Hepatocyte (in vitro differentiated cells): ENCODE measurements at regions not wholly inside any gene's neighbourhood (a gene's known extent, or its start where the extent isn't known, plus 50 kb on each side); places are given as distances from the start of the nearest gene placed in this dataset.

Source experiments
- DNase-seq: peaks from one replicate; pipeline ENCODE4 v3.0.0-alpha.2; 2016; ENCODE audit warnings: low spot score
- H2AFZ ChIP-seq: fragments of 200-600 bp; sonication (generic); 2 replicates; pipeline ENCODE4 v1.6.0; 2016; ENCODE audit warnings: antibody characterized with exemption, mild to moderate bottlenecking
- H3K27ac ChIP-seq: fragments of 200-600 bp; sonication (generic); 2 replicates; pipeline ENCODE4 v1.5.1; 2016; ENCODE audit warnings: mild to moderate bottlenecking
- H3K27me3 ChIP-seq: fragments of 200-600 bp; sonication (generic); 2 replicates; pipeline ENCODE4 v1.6.1; 2016
- H3K36me3 ChIP-seq: fragments of 200-600 bp; sonication (generic); replicated peaks from 2 replicates; pipeline ENCODE4 v1.5.1; 2016; ENCODE audit warnings: low read depth; ENCODE audit not compliant: insufficient read depth
- H3K4me1 ChIP-seq: fragments of 200-600 bp; sonication (generic); 2 replicates; pipeline ENCODE4 v1.5.1; 2016; ENCODE audit warnings: mild to moderate bottlenecking, moderate library complexity; ENCODE audit not compliant: insufficient read depth
- H3K4me2 ChIP-seq: fragments of 200-600 bp; sonication (generic); 2 replicates; pipeline ENCODE4 v1.6.0; 2016
- H3K4me3 ChIP-seq: fragments of 200-600 bp; sonication (generic); 2 replicates; pipeline ENCODE4 v1.5.1; 2016; ENCODE audit warnings: mild to moderate bottlenecking
- H3K79me2 ChIP-seq: fragments of 200-600 bp; sonication (generic); 2 replicates; pipeline ENCODE4 v1.6.0; 2017; ENCODE audit warnings: mild to moderate bottlenecking
- H3K9me2 ChIP-seq: fragments of 200-600 bp; sonication (generic); replicated peaks from 2 replicates; pipeline ENCODE4 v1.6.0; 2017; ENCODE audit warnings: mild to moderate bottlenecking; ENCODE audit not compliant: insufficient read depth
- H3K9me3 ChIP-seq: fragments of 200-600 bp; sonication (generic); 2 replicates; pipeline ENCODE4 v1.5.1; 2016; ENCODE audit warnings: low read depth, mild to moderate bottlenecking
- H4K20me1 ChIP-seq: fragments of 200-600 bp; sonication (generic); 2 replicates; pipeline ENCODE4 v1.6.0; 2016; ENCODE audit warnings: mild to moderate bottlenecking; ENCODE audit not compliant: insufficient read depth, poor library complexity, severe bottlenecking
- CTCF ChIP-seq: fragments of 200-600 bp; sonication (generic); IDR thresholded peaks from 2 replicates; pipeline ENCODE4 v1.5.1; 2016; ENCODE audit warnings: antibody characterized with exemption, mild to moderate bottlenecking; ENCODE audit not compliant: poor library complexity
- EZH2 ChIP-seq: fragments of 200-600 bp; sonication (generic); IDR thresholded peaks from 2 replicates; pipeline ENCODE4 v1.6.1; 2016; ENCODE audit warnings: antibody characterized with exemption, mild to moderate bottlenecking, borderline replicate concordance
- EZH2phosphoT487 ChIP-seq: fragments of 200-600 bp; sonication (generic); IDR thresholded peaks from one replicate; pipeline ENCODE4 v1.6.1; 2018; ENCODE audit warnings: antibody characterized with exemption, mild to moderate bottlenecking, low read depth, moderate library complexity; ENCODE audit not compliant: unreplicated experiment, severe bottlenecking
- WGBS: methylation state at CpG from one replicate; pipeline ENCODE4 v1.1.6; 2016; ENCODE audit warnings: low lambda C conversion rate; ENCODE audit errors: missing lambda C conversion rate; 5-methylcytosine and 5-hydroxymethylcytosine counted together

- no peak for DNase-seq
Observed at GRCh38 chr13:22108283-22108942, 437.5 kb downstream of the FGF9 start.

GRCh38 chr13:22108979-22109378, 438.1 kb downstream of the FGF9 start:
- Histone ChIP-seq H3K4me1 (peaks cover 12% of the 10 kb centered on the region), H4K20me1 (no peaks in the 10 kb centered on the region), H3K27me3 (no peaks in the 10 kb centered on the region), H3K79me2 (no peaks in the 10 kb centered on the region), H3K4me3 (no peak overlapping the region), H3K4me2 (no peak overlapping the region), H3K27ac (no peak overlapping the region), H3K9me3 (no peaks in the 10 kb centered on the region), H2AFZ (no peak overlapping the region), H3K36me3 (no peaks in the 10 kb centered on the region), H3K9me2 (no peaks in the 10 kb centered on the region)
- DNase-seq, result no peak
- 97% methylated on average over 4 of the region's 4 CpGs for WGBS
- no peak for TF ChIP-seq CTCF
- no peak for TF ChIP-seq EZH2phosphoT487
- TF ChIP-seq EZH2, result no peak

More at GRCh38 chr13:22108283-22108942, 437.5 kb downstream of the FGF9 start:
- H3K27me3 ChIP-seq, result no peaks in the 10 kb centered on the region
- no peak overlapping the region for H2AFZ ChIP-seq
- H3K79me2 ChIP-seq, result no peaks in the 10 kb centered on the region
- WGBS, result 59% methylated on average over 3 of the region's 3 CpGs
- TF ChIP-seq CTCF (no peak), EZH2phosphoT487 (no peak), EZH2 (no peak)
- H3K27ac ChIP-seq, result no peak overlapping the region
- H3K4me3 ChIP-seq, result no peak overlapping the region
- no peaks in the 10 kb centered on the region for H4K20me1 ChIP-seq
- no peaks in the 10 kb centered on the region for H3K36me3 ChIP-seq
- no peaks in the 10 kb centered on the region for H3K9me2 ChIP-seq
- no peak overlapping the region for H3K4me2 ChIP-seq
- no peaks in the 10 kb centered on the region for H3K9me3 ChIP-seq
- H3K4me1 ChIP-seq, result peaks cover 12% of the 10 kb centered on the region

- TF ChIP-seq EZH2 (no peak), CTCF (no peak), EZH2phosphoT487 (no peak)
- no peak overlapping the region for H3K4me3 ChIP-seq
- no peaks in the 10 kb centered on the region for H3K27me3 ChIP-seq
- H2AFZ ChIP-seq, result no peak overlapping the region
- peaks cover 12% of the 10 kb centered on the region for H3K4me1 ChIP-seq
- 69% methylated on average over 6 of the region's 6 CpGs for WGBS
- no peaks in the 10 kb centered on the region for H3K79me2 ChIP-seq
- H3K9me3 ChIP-seq, result no peaks in the 10 kb centered on the region
- DNase-seq, result no peak
- no peaks in the 10 kb centered on the region for H3K36me3 ChIP-seq
- H3K27ac ChIP-seq, result no peak overlapping the region
- H4K20me1 ChIP-seq, result no peaks in the 10 kb centered on the region
- H3K9me2 ChIP-seq, result no peaks in the 10 kb centered on the region
- H3K4me2 ChIP-seq, result no peak overlapping the region
Observed at GRCh38 chr13:22110368-22110767, 439.5 kb downstream of the FGF9 start.
